Progenitor cell of endocrine pancreas (in vitro differentiated cells): ENCODE measurements at regions not wholly inside any gene's neighbourhood (a gene's known extent, or its start where the extent isn't known, plus 50 kb on each side); places are given as distances from the start of the nearest gene placed in this dataset.

Experiments
- DNase-seq: peaks from one replicate; pipeline ENCODE4 v3.0.0; 2021; ENCODE audit warnings: low spot score; ENCODE audit not compliant: unreplicated experiment
- H3K27ac Mint-ChIP-seq: 2 replicates; pipeline ENCODE4 v1.8.0; 2021; ENCODE audit warnings: mild to moderate bottlenecking, moderate library complexity, mixed read lengths
- H3K27me3 Mint-ChIP-seq: 2 replicates; pipeline ENCODE4 v1.8.0; 2021; ENCODE audit warnings: mixed read lengths
- H3K36me3 Mint-ChIP-seq: 2 replicates; pipeline ENCODE4 v1.8.0; 2022; ENCODE audit warnings: mixed read lengths; ENCODE audit not compliant: insufficient read depth
- H3K4me1 Mint-ChIP-seq: 2 replicates; pipeline ENCODE4 v1.8.0; 2021; ENCODE audit warnings: low read depth, mixed read lengths
- H3K4me3 Mint-ChIP-seq: 2 replicates; pipeline ENCODE4 v1.8.0; 2021; ENCODE audit warnings: low read depth, mild to moderate bottlenecking, moderate library complexity, mixed read lengths
- H3K9me3 Mint-ChIP-seq: 2 replicates; pipeline ENCODE4 v1.8.0; 2021; ENCODE audit warnings: low read depth, mixed read lengths
- CTCF ChIP-seq: fragments of 200-600 bp; sonication (generic); IDR thresholded peaks from one replicate; pipeline ENCODE4 v1.5.0; 2021; ENCODE audit warnings: antibody characterized with exemption, mild to moderate bottlenecking; ENCODE audit not compliant: unreplicated experiment

- no peak for DNase-seq
- H3K9me3 Mint-ChIP-seq, result peaks cover 15% of the 10 kb centered on the region
- H3K27me3 Mint-ChIP-seq, result peaks cover 12% of the 10 kb centered on the region
- no peak overlapping the region for H3K4me3 Mint-ChIP-seq
- H3K4me1 Mint-ChIP-seq, result no peaks in the 10 kb centered on the region
- peaks cover 3% of the 10 kb centered on the region for H3K36me3 Mint-ChIP-seq
- no peak for TF ChIP-seq CTCF
- no peak overlapping the region for H3K27ac Mint-ChIP-seq
Measured at GRCh38 chr2:105977807-105978206, 216.3 kb downstream of the UXS1 start.

GRCh38 chr2:105977212-105977611, 216.9 kb downstream of the UXS1 start:
- Mint-ChIP-seq H3K27ac (peak overlapping the region; percentile 73), H3K9me3 (peaks cover 15% of the 10 kb centered on the region), H3K4me1 (no peaks in the 10 kb centered on the region), H3K27me3 (peaks cover 16% of the 10 kb centered on the region), H3K36me3 (peaks cover 3% of the 10 kb centered on the region), H3K4me3 (no peak overlapping the region)
- no peak for DNase-seq
- no peak for TF ChIP-seq CTCF

- no peak overlapping the region for H3K4me3 Mint-ChIP-seq
- TF ChIP-seq CTCF, result no peak
Measured at GRCh38 chr2:105974812-105975211, 219.3 kb downstream of the UXS1 start.

GRCh38 chr2:105972927-105973326, 221.2 kb downstream of the UXS1 start:
- Mint-ChIP-seq H3K9me3 (peaks cover 11% of the 10 kb centered on the region), H3K27ac (no peak overlapping the region), H3K4me3 (no peak overlapping the region), H3K36me3 (no peaks in the 10 kb centered on the region), H3K4me1 (peaks cover 2% of the 10 kb centered on the region), H3K27me3 (peaks cover 16% of the 10 kb centered on the region)
- no peak for DNase-seq
- no peak for TF ChIP-seq CTCF

More at GRCh38 chr2:105974812-105975211, 219.3 kb downstream of the UXS1 start:
- Mint-ChIP-seq H3K27me3 (peaks cover 16% of the 10 kb centered on the region), H3K27ac (no peak overlapping the region), H3K4me1 (peaks cover 2% of the 10 kb centered on the region), H3K9me3 (peaks cover 14% of the 10 kb centered on the region), H3K36me3 (peaks cover 3% of the 10 kb centered on the region)
- no peak for DNase-seq

- no peak overlapping the region for H3K4me3 Mint-ChIP-seq
- H3K9me3 Mint-ChIP-seq, result peaks cover 6% of the 10 kb centered on the region
- DNase-seq, result no peak
- no peak overlapping the region for H3K27ac Mint-ChIP-seq
- no peaks in the 10 kb centered on the region for H3K36me3 Mint-ChIP-seq
- peaks cover 2% of the 10 kb centered on the region for H3K4me1 Mint-ChIP-seq
- peaks cover 16% of the 10 kb centered on the region for H3K27me3 Mint-ChIP-seq
- no peak for TF ChIP-seq CTCF
Measured at GRCh38 chr2:105972246-105972645, 221.9 kb downstream of the UXS1 start.
